ENCODE measurements at regions not wholly inside any gene's neighbourhood (a gene's known extent, or its start where the extent isn't known, plus 50 kb on each side); places are given as distances from the start of the nearest gene placed in this dataset.
"Not testable (repeated sequence)": the region's sequence is repeated elsewhere in the genome, so short reads cannot be mapped to it uniquely, and the experiment has no call there.

- no peak for DNase-seq
Measured at GRCh38 chr3:44105571-44105970, 136.1 kb upstream of the TOPAZ1 start.

GRCh38 chr3:44106756-44107155, 134.9 kb upstream of the TOPAZ1 start:
- no peak for DNase-seq

GRCh38 chr3:44108481-44108880, 133.2 kb upstream of the TOPAZ1 start:
- DNase-seq: no peak

- DNase-seq: no peak
Measured at GRCh38 chr3:44109771-44110361, 131.8 kb upstream of the TOPAZ1 start.

- DNase-seq: no peak
Measured at GRCh38 chr3:44110648-44111047, 131.0 kb upstream of the TOPAZ1 start.

GRCh38 chr3:44111482-44111881, 130.2 kb upstream of the TOPAZ1 start:
- DNase-seq: no peak

- DNase-seq: peak; percentile 9 to 16
Measured at GRCh38 chr3:44114142-44114541, 127.5 kb upstream of the TOPAZ1 start.

- no peak for DNase-seq
Measured at GRCh38 chr3:44117239-44117638, 124.4 kb upstream of the TOPAZ1 start.

GRCh38 chr3:44117736-44118135, 124.0 kb upstream of the TOPAZ1 start:
- no peak for DNase-seq

- DNase-seq: no peak
Measured at GRCh38 chr3:44120721-44121582, 120.7 kb upstream of the TOPAZ1 start.

- DNase-seq: no peak
Measured at GRCh38 chr3:44125246-44125645, 116.4 kb upstream of the TOPAZ1 start.

GRCh38 chr3:44125882-44126281, 115.8 kb upstream of the TOPAZ1 start:
- no peak for DNase-seq

- no peak for DNase-seq
Measured at GRCh38 chr3:44128057-44128775, 113.5 kb upstream of the TOPAZ1 start.

- DNase-seq: no peak
Measured at GRCh38 chr3:44130249-44130648, 111.4 kb upstream of the TOPAZ1 start.

GRCh38 chr3:44132061-44132460, 109.6 kb upstream of the TOPAZ1 start:
- DNase-seq: no peak

- DNase-seq: no peak
Measured at GRCh38 chr3:44132593-44132992, 109.1 kb upstream of the TOPAZ1 start.

- DNase-seq: no peak
Measured at GRCh38 chr3:44136421-44136820, 105.3 kb upstream of the TOPAZ1 start.

GRCh38 chr3:44146073-44146472, 95.6 kb upstream of the TOPAZ1 start:
- no peak for DNase-seq

- no peak for DNase-seq
Measured at GRCh38 chr3:44159696-44160300, 81.9 kb upstream of the TOPAZ1 start.

GRCh38 chr3:44160818-44161217, 80.9 kb upstream of the TOPAZ1 start:
- no peak for DNase-seq

GRCh38 chr3:44171891-44172290, 69.8 kb upstream of the TOPAZ1 start:
- DNase-seq: no peak

- not testable (repeated sequence) for DNase-seq
Measured at GRCh38 chr3:44172701-44173100, 69.0 kb upstream of the TOPAZ1 start.

- no peak for DNase-seq
Measured at GRCh38 chr3:44173263-44173662, 68.4 kb upstream of the TOPAZ1 start.
